ENCODE measurements at regions not wholly inside any gene's neighbourhood (a gene's known extent, or its start where the extent isn't known, plus 50 kb on each side); places are given as distances from the start of the nearest gene placed in this dataset.

GRCh38 chr2:177314722-177315264 lies 50.3 kb upstream of the NFE2L2 start:
- no peak for DNase-seq

GRCh38 chr2:177315364-177315763 lies 50.8 kb upstream of the NFE2L2 start:
- DNase-seq = no peak

GRCh38 chr2:177316756-177317155 lies 52.2 kb upstream of the NFE2L2 start:
- DNase-seq = no peak

- no peak for DNase-seq
Measured at GRCh38 chr2:177317443-177317842, 52.9 kb upstream of the NFE2L2 start.

- DNase-seq = no peak
Measured at GRCh38 chr2:177317857-177318256, 53.3 kb upstream of the NFE2L2 start.

GRCh38 chr2:177318613-177319012 lies 54.1 kb upstream of the NFE2L2 start:
- DNase-seq = no peak

GRCh38 chr2:177320596-177320995 lies 56.1 kb upstream of the NFE2L2 start:
- no peak for DNase-seq

GRCh38 chr2:177322801-177323261 lies 58.3 kb upstream of the NFE2L2 start:
- DNase-seq = no peak

GRCh38 chr2:177324797-177325196 lies 60.3 kb upstream of the NFE2L2 start:
- DNase-seq = no peak

- no peak for DNase-seq
Measured at GRCh38 chr2:177325554-177325953, 61.0 kb upstream of the NFE2L2 start.

GRCh38 chr2:177326005-177326404 lies 61.5 kb upstream of the NFE2L2 start:
- no peak for DNase-seq

- no peak for DNase-seq
Measured at GRCh38 chr2:177326591-177326990, 62.1 kb upstream of the NFE2L2 start.

- no peak for DNase-seq
Measured at GRCh38 chr2:177327009-177327408, 62.5 kb upstream of the NFE2L2 start.

- no peak for DNase-seq
Measured at GRCh38 chr2:177328056-177328455, 63.5 kb upstream of the NFE2L2 start.

GRCh38 chr2:177329064-177329463 lies 63.5 kb upstream of the AGPS start:
- DNase-seq = no peak

GRCh38 chr2:177331466-177331997 lies 61.0 kb upstream of the AGPS start:
- DNase-seq = no peak

- DNase-seq = peak; percentile 22
Measured at GRCh38 chr2:177332026-177332991, 60.3 kb upstream of the AGPS start.

GRCh38 chr2:177332992-177333388 lies 59.6 kb upstream of the AGPS start:
- no peak for DNase-seq

- DNase-seq = peak; percentile 35
Measured at GRCh38 chr2:177334940-177335543, 57.5 kb upstream of the AGPS start.

- DNase-seq = no peak
Measured at GRCh38 chr2:177335917-177336450, 56.6 kb upstream of the AGPS start.

- DNase-seq = no peak
Measured at GRCh38 chr2:177338177-177338721, 54.3 kb upstream of the AGPS start.

GRCh38 chr2:177340158-177340557 lies 52.4 kb upstream of the AGPS start:
- no peak for DNase-seq

GRCh38 chr2:177342736-177343135 lies 49.8 kb upstream of the AGPS start:
- no peak for DNase-seq
